Psoas muscle (tissue), 7 donors: ENCODE measurements at regions not wholly inside any gene's neighbourhood (a gene's known extent, or its start where the extent isn't known, plus 50 kb on each side); places are given as distances from the start of the nearest gene placed in this dataset.

Source experiments
- ATAC-seq, 4 donors: fragments of 200-7000 bp; cut with Tn5 transposase; one replicate each; pipeline ENCODE4 v1.9.1; 2020; ENCODE audit warnings: moderate library complexity in 3 of 4, mild to moderate bottlenecking in 2 of 4
- DNase-seq, 2 donors: peaks; one replicate each; pipeline ENCODE4 v3.0.0-alpha.2; 2020
- H3K27ac ChIP-seq: fragments of 200-600 bp; one replicate; pipeline ENCODE4 v1.8.0; 2022
- H3K27me3 ChIP-seq, 3 donors: fragments of 200-600 bp in 1 of 3; one replicate each; pipeline versions ENCODE4 v1.6.1 to v1.8.0; 2013 to 2022; ENCODE audit warnings: low read length in 2 of 3, mild to moderate bottlenecking in 2 of 3, moderate library complexity in 1 of 3; ENCODE audit not compliant: insufficient read depth in 3 of 3
- H3K36me3 ChIP-seq, 2 donors: fragments of 200-600 bp in 1 of 2; one replicate each; pipeline versions ENCODE4 v1.6.1 to v1.8.0; 2013 to 2022; ENCODE audit warnings: low read depth in 1 of 2, mild to moderate bottlenecking in 1 of 2, moderate library complexity in 1 of 2; ENCODE audit not compliant: insufficient read depth in 1 of 2
- H3K4me1 ChIP-seq: fragments of 200-600 bp; one replicate; pipeline ENCODE4 v1.8.0; 2022
- H3K4me3 ChIP-seq: fragments of 200-600 bp; one replicate; pipeline ENCODE4 v1.8.0; 2022; ENCODE audit warnings: mild to moderate bottlenecking
- H3K9me3 ChIP-seq: fragments of 200-600 bp; one replicate; pipeline ENCODE4 v1.8.0; 2022
- CTCF ChIP-seq: fragments of 200-600 bp; IDR thresholded peaks from one replicate; pipeline ENCODE4 v1.8.0; 2022; ENCODE audit warnings: antibody characterized with exemption
- WGBS, 3 donors: extraction: QIAGEN DNeasy Blood & Tissue Kit; methylation state at CpG; one replicate each; pipeline versions ENCODE4 v1.1.6 to v1.1.7; 2013; 5-methylcytosine and 5-hydroxymethylcytosine counted together
- intact Hi-C, 2 donors: fragments of 100-400 bp; cut with DNase I; formaldehyde crosslinking; loops; one replicate each; pipeline versions ENCODE4 v1.11.0 to v1.14.2; 2022
- donor health status: healthy with polysubstance abuse.
- donor health status: DM: no; HTN: no; CAD: no; lungs with moderate emphysema.
- donor health status: Bipolar disorder and iron deficiency.
- donor health status: healthy.
- donor health status: DM: yes; HTN: yes; CAD: no.
- donor health status: DM: no; HTN: no; CAD: no.
- donor health status: DM: yes; HTN: yes; CAD: no.

- DNase-seq (peak; percentile 71 to 84), ATAC-seq (peak in 3 of 4 donors; percentile 51 to 76 (median 55))
- Histone ChIP-seq H3K36me3 (no peaks in the 10 kb centered on the region), H3K9me3 (no peaks in the 10 kb centered on the region), H3K27ac (no peak overlapping the region), H3K4me1 (no peaks in the 10 kb centered on the region), H3K27me3 (no peaks in the 10 kb centered on the region), H3K4me3 (no peak overlapping the region)
- 1 to 3% (median 3%) methylated on average over 7 of the region's 7 CpGs for WGBS, 3 donors
- peak; percentile 93 for TF ChIP-seq CTCF
- intact Hi-C loops = loop anchor here (2.0 to 10.0 kb wide), 3 partner anchors 159 to 1661 kb away; no protein-coding TSS in a partner anchor
Measured at GRCh38 chr4:181143250-181143854, 1099.8 kb upstream of the TENM3 start.

DNA sequence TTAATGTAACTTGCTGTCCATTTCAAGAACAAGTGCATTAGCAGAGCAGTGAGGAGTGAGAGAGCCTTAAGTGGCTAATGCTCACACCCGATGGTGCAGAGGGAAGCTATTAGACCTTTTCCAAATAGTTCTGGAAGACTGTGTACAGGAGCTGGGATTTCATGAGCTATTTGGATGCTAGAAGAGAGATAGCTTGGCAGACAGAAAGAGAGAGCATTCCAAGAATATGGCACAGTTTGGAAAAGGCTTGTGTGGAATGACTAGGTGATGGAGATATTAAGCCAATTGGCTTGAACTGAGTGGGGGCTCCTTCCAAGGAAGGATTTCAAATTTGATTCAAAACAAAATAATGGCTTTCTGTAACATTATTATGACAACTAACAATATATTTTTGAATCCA, 1097.2 kb upstream of the TENM3 start:
- ATAC-seq = no peak
- 37 to 81% (median 52%) methylated on average over 1 of the region's 1 CpG for WGBS, 3 donors
- Histone ChIP-seq H3K4me3 (no peak overlapping the region), H3K36me3 (no peaks in the 10 kb centered on the region), H3K27me3 (no peaks in the 10 kb centered on the region), H3K9me3 (no peaks in the 10 kb centered on the region), H3K27ac (no peak overlapping the region), H3K4me1 (no peaks in the 10 kb centered on the region)
- intact Hi-C loops = loop anchor here in 1 of 2 donors (10.0 kb wide), 1 partner anchor 1659 kb away; no protein-coding TSS in a partner anchor
- TF ChIP-seq CTCF = no peak
- DNase-seq = no peak

GRCh38 chr4:181147416-181147951, 1095.7 kb upstream of the TENM3 start:
- no peak for TF ChIP-seq CTCF
- ATAC-seq (no peak), DNase-seq (no peak)
- Histone ChIP-seq H3K9me3 (no peaks in the 10 kb centered on the region), H3K27me3 (no peaks in the 10 kb centered on the region), H3K27ac (no peak overlapping the region), H3K4me3 (no peak overlapping the region), H3K4me1 (no peaks in the 10 kb centered on the region), H3K36me3 (no peaks in the 10 kb centered on the region)
- intact Hi-C loops = loop anchor here in 1 of 2 donors (10.0 kb wide), 1 partner anchor 1657 kb away; no protein-coding TSS in a partner anchor
- 86 to 89% (median 89%) methylated on average over 13 of the region's 13 CpGs for WGBS, 3 donors

GRCh38 chr4:181148470-181148869, 1094.7 kb upstream of the TENM3 start:
- no peaks in the 10 kb centered on the region for H3K9me3 ChIP-seq
- no peak for ATAC-seq
- H3K27me3 ChIP-seq = no peaks in the 10 kb centered on the region
- TF ChIP-seq CTCF = no peak
- H3K4me3 ChIP-seq = no peak overlapping the region
- no peak overlapping the region for H3K27ac ChIP-seq
- no peaks in the 10 kb centered on the region for H3K4me1 ChIP-seq
- intact Hi-C loops = loop anchor here in 1 of 2 donors (10.0 kb wide), 1 partner anchor 1656 kb away; no protein-coding TSS in a partner anchor
- WGBS, 3 donors = 36 to 64% (median 44%) methylated on average over 5 of the region's 5 CpGs
- no peaks in the 10 kb centered on the region for H3K36me3 ChIP-seq
- DNase-seq = no peak
